ENCODE measurements at regions not wholly inside any gene's neighbourhood (a gene's known extent, or its start where the extent isn't known, plus 50 kb on each side); places are given as distances from the start of the nearest gene placed in this dataset.

DNA sequence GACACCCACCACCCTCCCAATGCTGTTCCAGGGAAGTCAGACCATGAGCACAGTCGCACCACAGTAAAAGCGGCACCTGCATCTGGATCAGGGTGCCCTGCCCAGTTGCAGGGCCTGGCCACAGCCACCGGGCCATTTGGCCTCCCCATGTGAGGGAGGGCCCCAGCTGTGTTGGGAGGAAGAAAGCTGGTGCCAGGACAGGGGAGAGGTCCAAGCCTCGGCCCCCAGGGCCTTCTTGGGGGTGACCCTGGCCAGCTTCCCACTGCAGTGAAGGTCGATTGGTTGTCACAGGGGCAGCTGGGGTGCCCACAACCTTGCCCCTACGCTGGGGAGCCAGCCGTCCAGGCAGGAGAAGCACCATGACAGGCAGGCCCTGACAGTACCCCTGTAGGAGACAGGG lies 183.2 kb upstream of the RAB6C start:
- ATAC-seq (no peak), DNase-seq (no peak)
- intact Hi-C loops (cut with DNase I), result no loop called here
- WGBS, 2 donors, result 77% methylated on average over 7 of the region's 7 CpGs; no CpG with 5 or more reads in 1 of the 2 donors
- Histone ChIP-seq H3K27ac (no peak overlapping the region), H3K36me3 (replicated peaks in 1 of 2; ENCODE audit: insufficient read depth in 1 of 2, low read depth in 2 of 2) (no peaks in the 10 kb centered on the region), H3K27me3 (no peaks in the 10 kb centered on the region), H3K4me3 (no peak overlapping the region), H3K9me3 (no peaks in the 10 kb centered on the region), H3K4me1 (peaks cover 8% of the 10 kb centered on the region)
- TF ChIP-seq POLR2A (IDR thresholded peaks at IDR 0.05), result no peak
- TF ChIP-seq, protein P1, sequence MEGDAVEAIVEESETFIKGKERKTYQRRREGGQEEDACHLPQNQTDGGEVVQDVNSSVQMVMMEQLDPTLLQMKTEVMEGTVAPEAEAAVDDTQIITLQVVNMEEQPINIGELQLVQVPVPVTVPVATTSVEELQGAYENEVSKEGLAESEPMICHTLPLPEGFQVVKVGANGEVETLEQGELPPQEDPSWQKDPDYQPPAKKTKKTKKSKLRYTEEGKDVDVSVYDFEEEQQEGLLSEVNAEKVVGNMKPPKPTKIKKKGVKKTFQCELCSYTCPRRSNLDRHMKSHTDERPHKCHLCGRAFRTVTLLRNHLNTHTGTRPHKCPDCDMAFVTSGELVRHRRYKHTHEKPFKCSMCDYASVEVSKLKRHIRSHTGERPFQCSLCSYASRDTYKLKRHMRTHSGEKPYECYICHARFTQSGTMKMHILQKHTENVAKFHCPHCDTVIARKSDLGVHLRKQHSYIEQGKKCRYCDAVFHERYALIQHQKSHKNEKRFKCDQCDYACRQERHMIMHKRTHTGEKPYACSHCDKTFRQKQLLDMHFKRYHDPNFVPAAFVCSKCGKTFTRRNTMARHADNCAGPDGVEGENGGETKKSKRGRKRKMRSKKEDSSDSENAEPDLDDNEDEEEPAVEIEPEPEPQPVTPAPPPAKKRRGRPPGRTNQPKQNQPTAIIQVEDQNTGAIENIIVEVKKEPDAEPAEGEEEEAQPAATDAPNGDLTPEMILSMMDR (IDR thresholded peaks at IDR 0.05), result no peak

DNA sequence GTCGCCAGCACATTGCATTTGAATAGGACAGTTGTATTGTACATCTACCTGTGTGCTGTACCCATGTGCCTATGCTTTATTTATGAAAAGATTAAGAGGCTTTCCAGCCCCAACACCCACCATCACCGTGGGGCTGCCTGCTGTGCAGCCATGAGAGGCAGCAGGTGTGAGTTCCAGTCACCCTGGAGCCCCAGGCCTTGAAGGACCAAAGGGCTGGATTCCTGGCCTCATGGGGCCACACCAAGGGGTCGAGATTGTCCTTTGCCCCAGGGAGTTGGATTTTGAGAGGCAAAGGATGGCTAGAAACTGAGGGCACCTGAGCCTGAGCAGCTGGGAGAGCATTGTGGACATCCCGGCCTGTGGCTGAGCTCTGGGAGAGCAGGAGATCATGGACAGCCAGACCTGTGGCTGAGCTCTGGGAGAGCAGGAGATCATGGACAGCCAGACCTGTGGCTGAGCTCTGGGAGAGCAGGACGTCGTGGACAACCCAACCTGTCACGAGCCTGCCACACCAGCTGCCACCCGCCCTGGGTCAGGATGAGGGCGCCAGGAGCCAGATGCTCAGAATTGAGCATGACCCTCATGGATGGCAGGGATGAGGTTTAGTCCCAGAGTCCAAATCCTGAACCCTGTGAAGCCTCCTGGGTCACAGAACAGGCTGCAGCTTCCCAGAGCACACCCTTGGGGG lies 182.5 kb upstream of the RAB6C start:
- Histone ChIP-seq H3K27me3 (no peaks in the 10 kb centered on the region), H3K4me3 (no peak overlapping the region), H3K4me1 (peaks cover 8% of the 10 kb centered on the region), H3K27ac (no peak overlapping the region), H3K36me3 (replicated peaks in 1 of 2; ENCODE audit: insufficient read depth in 1 of 2, low read depth in 2 of 2) (no peaks in the 10 kb centered on the region), H3K9me3 (no peaks in the 10 kb centered on the region)
- DNase-seq, result no peak
- intact Hi-C loops (cut with DNase I), result no loop called here
- no peak for ATAC-seq
- WGBS, 2 donors, result 55 to 70% methylated on average over 7 to 9 of the region's 9 CpGs
- TF ChIP-seq, protein P1 (IDR thresholded peaks at IDR 0.05), result no peak
- TF ChIP-seq POLR2A (IDR thresholded peaks at IDR 0.05), result no peak

DNA sequence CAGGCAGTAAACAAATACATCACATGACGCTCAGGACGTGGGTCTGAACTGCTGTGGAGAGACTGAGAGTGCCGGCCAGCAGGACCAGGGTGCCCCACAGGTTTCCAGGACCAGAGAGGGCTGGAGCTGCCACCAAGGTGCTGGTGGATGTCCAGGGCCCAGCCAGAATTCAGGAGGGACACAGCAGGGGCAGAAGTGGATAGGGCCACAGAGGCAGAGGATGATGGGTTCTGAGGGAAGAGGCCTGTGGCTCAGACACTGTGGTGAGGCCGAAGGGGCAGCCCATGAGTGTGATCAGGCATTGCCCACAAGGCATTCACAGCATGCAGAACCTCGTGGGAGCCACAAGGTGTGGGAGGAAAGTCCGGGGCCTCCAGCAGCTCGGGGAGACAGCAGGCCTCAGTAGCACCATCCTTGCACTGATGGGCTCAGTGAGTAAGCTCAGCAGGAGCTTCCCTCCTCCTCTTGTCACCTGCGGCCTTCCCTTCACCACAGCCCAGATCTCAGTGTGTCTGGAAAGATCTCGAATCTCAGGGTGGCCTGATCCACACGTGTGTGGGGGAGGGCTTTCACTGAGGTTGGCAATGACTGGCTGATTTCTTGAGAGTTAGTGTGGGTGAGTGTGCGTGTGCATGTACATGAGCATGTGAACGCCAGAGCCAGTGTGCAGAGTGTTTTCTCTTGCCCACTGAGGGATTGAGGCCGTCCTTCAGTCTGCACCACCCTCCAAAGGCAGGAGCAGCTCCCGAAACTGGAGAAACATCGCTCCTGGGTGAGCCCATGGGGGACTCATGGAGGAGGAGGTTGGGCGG lies 181.8 kb upstream of the RAB6C start:
- DNase-seq (no peak), ATAC-seq (no peak)
- intact Hi-C loops (cut with DNase I), result no loop called here
- H3K4me3 ChIP-seq, result no peak overlapping the region
- no peaks in the 10 kb centered on the region for H3K27me3 ChIP-seq
- no peaks in the 10 kb centered on the region for H3K36me3 ChIP-seq (replicated peaks in 1 of 2; ENCODE audit: insufficient read depth in 1 of 2, low read depth in 2 of 2)
- peaks cover 8% of the 10 kb centered on the region for H3K4me1 ChIP-seq
- 65 to 70% methylated on average over 15 to 16 of the region's 16 CpGs for whole genome bisulfite sequencing, 2 donors
- H3K9me3 ChIP-seq, result no peaks in the 10 kb centered on the region
- no peak overlapping the region for H3K27ac ChIP-seq
- TF ChIP-seq POLR2A (IDR thresholded peaks at IDR 0.05), result no peak
- TF ChIP-seq, protein P1 (IDR thresholded peaks at IDR 0.05), result no peak

DNA sequence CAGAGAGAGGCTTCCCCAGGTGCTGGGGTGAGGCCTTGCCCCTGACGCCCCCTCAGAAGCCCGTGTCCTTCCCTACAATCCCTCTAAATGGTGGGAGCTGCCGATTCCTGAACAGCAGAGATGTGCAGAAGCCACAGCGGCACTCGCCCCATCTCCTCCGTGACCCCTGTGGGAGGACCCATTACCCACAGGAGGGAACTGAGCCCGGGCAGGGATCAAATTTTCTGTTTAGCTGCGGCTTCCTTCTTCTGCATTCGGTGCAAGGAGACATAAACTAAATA lies 181.2 kb upstream of the RAB6C start:
- H3K9me3 ChIP-seq, result no peaks in the 10 kb centered on the region
- DNase-seq, result no peak
- TF ChIP-seq POLR2A (IDR thresholded peaks at IDR 0.05), result no peak
- TF ChIP-seq, protein P1 (IDR thresholded peaks at IDR 0.05), result no peak
- intact Hi-C loops (cut with DNase I), result no loop called here
- peaks cover 6% of the 10 kb centered on the region for H3K4me1 ChIP-seq
- WGBS, 2 donors, result 69 to 80% methylated on average over 9 of the region's 9 CpGs
- H3K4me3 ChIP-seq, result no peak overlapping the region
- no peaks in the 10 kb centered on the region for H3K36me3 ChIP-seq (replicated peaks in 1 of 2; ENCODE audit: insufficient read depth in 1 of 2, low read depth in 2 of 2)
- ATAC-seq, result no peak
- no peak overlapping the region for H3K27ac ChIP-seq
- no peaks in the 10 kb centered on the region for H3K27me3 ChIP-seq
